Activated CD4-positive, alpha-beta T cell treated with anti-CD3 and anti-CD28 coated beads for 36 hours (primary cell): ENCODE measurements at regions not wholly inside any gene's neighbourhood (a gene's known extent, or its start where the extent isn't known, plus 50 kb on each side); places are given as distances from the start of the nearest gene placed in this dataset.
"Not testable (repeated sequence)": the region's sequence is repeated elsewhere in the genome, so short reads cannot be mapped to it uniquely, and the experiment has no call there.

ENCODE experiments used
- ATAC-seq: fragments of 200-7000 bp; cut with Tn5 transposase; one replicate; pipeline ENCODE4 v1.10.0; 2021; ENCODE audit warnings: mild to moderate bottlenecking, moderate library complexity
- CTCF ChIA-PET: fragments of 350-600 bp; sonication (Branson Sonifier 250); formaldehyde crosslinking; loops from one replicate; lab custom pipeline; 2021; ENCODE audit warnings: antibody characterized with exemption; lab: Charles Lee
- POLR2A ChIA-PET: fragments of 350-600 bp; sonication (Branson Sonifier 250); formaldehyde crosslinking; loops from one replicate; lab custom pipeline; 2021; ENCODE audit warnings: antibody characterized with exemption, inconsistent platforms; lab: Charles Lee
- DNase-seq: peaks from one replicate; pipeline ENCODE4 v3.0.0-alpha.2; 2020
- H3K27ac Mint-ChIP-seq: one replicate; pipeline ENCODE4 v1.8.0; 2021; ENCODE audit warnings: mixed read lengths
- H3K27me3 Mint-ChIP-seq: one replicate; pipeline ENCODE4 v1.8.0; 2021; ENCODE audit warnings: mixed read lengths
- H3K36me3 Mint-ChIP-seq: one replicate; pipeline ENCODE4 v1.8.0; 2021; ENCODE audit warnings: low read depth, mixed read lengths
- H3K4me1 Mint-ChIP-seq: one replicate; pipeline ENCODE4 v1.8.0; 2021; ENCODE audit warnings: mixed read lengths
- H3K4me3 Mint-ChIP-seq: one replicate; pipeline ENCODE4 v1.8.0; 2021; ENCODE audit warnings: mild to moderate bottlenecking, moderate library complexity, mixed read lengths
- H3K9me3 Mint-ChIP-seq: one replicate; pipeline ENCODE4 v1.8.0; 2021; ENCODE audit warnings: low read depth, mixed read lengths
- intact Hi-C, 2 experiments: fragments of 100-400 bp; cut with DNase I in 1 of 2; cut with micrococcal nuclease in 1 of 2; formaldehyde crosslinking; loops; one replicate each; pipeline versions ENCODE4 v1.14.2 to v1.15.1; 2022 to 2024; cut with DNase I, micrococcal nuclease

DNA sequence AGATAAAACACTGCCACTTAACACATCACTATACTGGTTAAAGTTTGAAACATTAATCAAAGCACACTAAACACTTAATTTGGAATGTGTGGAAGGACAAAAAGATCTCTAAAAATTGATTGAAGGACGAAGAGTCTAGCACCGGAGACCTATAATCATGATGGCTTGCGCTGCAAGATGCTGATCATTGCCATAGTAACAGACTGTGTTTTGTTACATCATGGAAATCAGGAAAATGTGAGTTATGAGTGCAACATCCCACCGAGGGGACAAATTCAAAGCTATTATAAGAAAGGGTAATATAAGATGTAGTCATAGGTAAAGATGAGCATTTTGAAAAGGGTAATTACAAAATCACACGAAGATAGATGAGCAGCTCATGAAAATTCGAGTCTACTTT is 278.8 kb upstream of the CTNND2 start:
- Mint-ChIP-seq H3K4me1 (no peaks in the 10 kb centered on the region), H3K27ac (no peak overlapping the region), H3K4me3 (no peak overlapping the region), H3K27me3 (no peaks in the 10 kb centered on the region), H3K9me3 (peaks cover 9% of the 10 kb centered on the region), H3K36me3 (no peaks in the 10 kb centered on the region)
- DNase-seq (no peak), ATAC-seq (no peak)
- ChIA-PET CTCF (no interaction called here), POLR2A (no interaction called here)
- intact Hi-C loops = no loop called here

DNA sequence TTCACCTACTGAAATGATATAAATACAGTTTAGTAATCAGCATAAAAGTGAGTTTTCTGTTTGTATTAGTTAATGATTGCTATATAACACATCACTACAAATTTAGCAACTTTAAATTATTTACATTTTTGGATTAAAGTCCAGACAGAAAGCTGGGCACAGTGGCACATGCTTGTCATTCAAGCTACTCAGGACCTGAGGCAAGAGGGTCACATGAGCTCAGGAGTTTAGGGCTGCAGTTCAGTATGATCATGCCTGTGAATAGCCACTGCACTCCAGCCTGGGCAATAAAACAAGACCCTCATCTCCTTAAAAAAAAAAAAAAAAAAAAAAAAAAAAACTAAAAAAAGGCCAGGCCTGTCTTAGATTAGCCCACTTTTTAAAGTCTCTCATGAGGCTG is 273.6 kb upstream of the CTNND2 start:
- no peak overlapping the region for H3K27ac Mint-ChIP-seq
- no peaks in the 10 kb centered on the region for H3K4me1 Mint-ChIP-seq
- intact Hi-C loops = no loop called here
- no peaks in the 10 kb centered on the region for H3K9me3 Mint-ChIP-seq
- DNase-seq (no peak), ATAC-seq (no peak)
- ChIA-PET POLR2A (no interaction called here), CTCF (no interaction called here)
- no peaks in the 10 kb centered on the region for H3K36me3 Mint-ChIP-seq
- no peaks in the 10 kb centered on the region for H3K27me3 Mint-ChIP-seq
- no peak overlapping the region for H3K4me3 Mint-ChIP-seq

DNA sequence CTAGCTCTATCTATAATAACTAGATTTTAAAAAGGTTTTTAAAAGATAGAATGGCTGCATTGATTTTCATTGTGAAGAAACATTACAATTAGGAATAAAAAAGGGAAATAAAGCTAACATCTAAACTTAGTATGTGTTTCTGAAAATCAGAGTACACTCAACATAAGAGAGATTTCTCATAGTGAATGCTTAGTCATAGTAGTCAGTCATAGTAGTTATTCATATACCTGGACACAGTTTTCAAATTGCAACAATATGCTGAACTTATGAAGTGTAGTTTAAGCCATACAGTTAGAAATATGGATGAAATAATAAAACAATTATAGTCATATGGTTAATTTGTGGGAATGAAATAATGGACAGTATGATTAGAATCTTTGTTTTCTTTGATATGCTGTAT is 273.0 kb upstream of the CTNND2 start:
- Mint-ChIP-seq H3K4me1 (no peaks in the 10 kb centered on the region), H3K36me3 (no peaks in the 10 kb centered on the region), H3K4me3 (no peak overlapping the region), H3K9me3 (no peaks in the 10 kb centered on the region), H3K27ac (no peak overlapping the region), H3K27me3 (no peaks in the 10 kb centered on the region)
- POLR2A ChIA-PET = no interaction called here
- intact Hi-C loops = no loop called here
- ATAC-seq (no peak), DNase-seq (no peak)
- CTCF ChIA-PET = interaction anchor here (0.7 kb wide), 1 partner anchor 71 kb away, joined by 3 read pairs; no protein-coding TSS in a partner anchor

DNA sequence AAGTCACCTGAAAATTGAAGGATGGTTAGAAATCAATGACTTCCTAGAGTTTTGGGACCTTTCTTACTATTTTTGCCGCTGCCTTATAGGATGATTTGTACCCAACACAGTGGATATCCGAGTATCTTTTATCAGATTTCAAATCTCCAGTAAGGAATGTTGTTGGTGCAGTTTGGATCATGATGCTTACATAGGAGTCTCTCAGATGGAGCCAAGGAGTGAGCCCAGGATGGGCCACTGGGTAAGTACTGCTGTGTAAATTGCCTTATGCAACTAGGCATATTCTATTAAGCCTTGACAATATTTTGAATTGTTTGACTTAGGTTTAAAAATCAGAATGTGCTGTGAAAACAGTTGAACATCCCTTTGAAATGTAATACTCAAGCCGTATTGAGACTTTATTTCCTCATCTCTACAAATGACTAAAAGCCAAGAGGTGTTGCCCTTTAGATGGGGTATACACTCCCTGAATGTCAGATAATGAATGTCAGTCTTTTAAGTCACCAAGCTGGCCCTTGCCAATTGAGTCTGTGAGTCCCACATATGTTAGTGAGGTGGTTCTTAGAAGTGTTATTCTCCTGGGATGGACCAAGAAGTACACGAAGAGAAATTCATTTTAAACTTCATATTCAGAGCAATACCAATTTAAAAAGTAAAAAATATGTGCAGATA is 271.8 kb upstream of the CTNND2 start:
- Mint-ChIP-seq H3K9me3 (no peaks in the 10 kb centered on the region), H3K4me1 (no peaks in the 10 kb centered on the region), H3K4me3 (no peak overlapping the region), H3K27ac (no peak overlapping the region), H3K27me3 (no peaks in the 10 kb centered on the region), H3K36me3 (no peaks in the 10 kb centered on the region)
- no peak for DNase-seq
- ATAC-seq = no peak
- intact Hi-C loops = no loop called here
- CTCF ChIA-PET = no interaction called here
- POLR2A ChIA-PET = no interaction called here

DNA sequence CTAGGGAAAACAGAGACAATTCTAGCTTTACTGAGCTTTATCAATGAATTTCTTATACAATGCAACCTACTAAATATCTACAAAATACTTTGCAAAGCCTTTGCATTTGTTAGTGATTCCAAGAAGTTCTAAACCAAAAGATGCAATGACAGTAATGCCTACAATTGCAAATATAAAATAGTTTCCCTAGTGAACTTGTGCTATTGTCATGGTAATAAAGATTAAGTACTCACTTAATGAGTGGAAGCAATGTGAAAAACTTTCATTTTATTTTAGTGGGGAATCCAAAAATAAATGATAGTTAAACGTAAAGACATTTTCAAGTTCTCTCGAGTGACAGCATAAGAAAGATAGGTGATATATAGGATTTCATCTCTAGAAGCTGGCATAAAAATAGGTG is 270.5 kb upstream of the CTNND2 start:
- no peak for ATAC-seq
- no peak for DNase-seq
- Mint-ChIP-seq H3K9me3 (no peaks in the 10 kb centered on the region), H3K4me3 (no peak overlapping the region), H3K27ac (no peak overlapping the region), H3K27me3 (no peaks in the 10 kb centered on the region), H3K4me1 (no peaks in the 10 kb centered on the region), H3K36me3 (no peaks in the 10 kb centered on the region)
- POLR2A ChIA-PET = no interaction called here
- intact Hi-C loops = no loop called here
- CTCF ChIA-PET = no interaction called here

DNA sequence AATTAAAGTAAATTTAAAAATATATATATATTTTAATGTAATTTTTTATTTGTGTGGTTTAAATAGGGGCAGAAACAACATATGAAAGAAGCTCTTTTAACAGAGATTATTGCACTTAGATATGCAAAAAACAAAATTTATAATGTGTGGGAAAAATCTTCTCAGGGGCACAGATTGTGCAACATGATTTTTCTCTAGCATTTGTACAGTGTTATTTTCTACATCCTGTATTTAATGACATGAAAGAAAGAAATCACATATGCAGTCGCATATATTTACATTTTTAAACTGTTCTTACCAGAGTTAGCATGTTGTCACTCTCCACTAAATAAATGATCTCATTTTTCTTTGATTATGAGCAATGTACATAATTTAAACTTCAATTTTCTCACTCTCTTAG is 265.3 kb upstream of the CTNND2 start:
- ChIA-PET CTCF (no interaction called here), POLR2A (no interaction called here)
- ATAC-seq (no peak), DNase-seq (no peak)
- Mint-ChIP-seq H3K27ac (no peak overlapping the region), H3K4me1 (no peaks in the 10 kb centered on the region), H3K9me3 (peaks cover 11% of the 10 kb centered on the region), H3K27me3 (no peaks in the 10 kb centered on the region), H3K36me3 (no peaks in the 10 kb centered on the region), H3K4me3 (no peak overlapping the region)
- intact Hi-C loops = no loop called here

DNA sequence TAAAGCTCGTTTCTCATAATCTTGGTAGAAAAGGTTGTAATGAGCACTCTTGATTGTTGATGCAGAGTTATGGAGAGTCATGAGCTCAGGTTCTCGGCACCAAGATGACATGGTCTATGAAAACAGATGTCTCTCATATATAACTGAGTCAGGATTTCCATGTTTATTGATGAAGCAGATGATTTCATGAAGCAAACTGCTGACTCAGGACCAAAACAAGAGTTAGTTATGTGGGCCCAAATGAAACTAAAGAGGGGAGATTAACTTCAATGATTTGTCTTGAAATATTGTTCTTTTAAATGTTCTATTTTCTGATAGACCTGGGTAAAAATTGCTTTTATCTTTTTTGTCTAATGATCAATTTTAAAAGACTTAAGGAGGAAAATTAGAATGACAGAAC is 258.6 kb upstream of the CTNND2 start:
- Mint-ChIP-seq H3K36me3 (no peaks in the 10 kb centered on the region), H3K4me1 (no peaks in the 10 kb centered on the region), H3K27me3 (no peaks in the 10 kb centered on the region), H3K9me3 (peaks cover 17% of the 10 kb centered on the region), H3K4me3 (no peak overlapping the region), H3K27ac (no peak overlapping the region)
- ATAC-seq (no peak), DNase-seq (no peak)
- CTCF ChIA-PET = interaction anchor here (0.5 kb wide), 1 partner anchor 948 kb away, joined by 3 read pairs; no protein-coding TSS in a partner anchor
- intact Hi-C loops = no loop called here
- POLR2A ChIA-PET = no interaction called here

DNA sequence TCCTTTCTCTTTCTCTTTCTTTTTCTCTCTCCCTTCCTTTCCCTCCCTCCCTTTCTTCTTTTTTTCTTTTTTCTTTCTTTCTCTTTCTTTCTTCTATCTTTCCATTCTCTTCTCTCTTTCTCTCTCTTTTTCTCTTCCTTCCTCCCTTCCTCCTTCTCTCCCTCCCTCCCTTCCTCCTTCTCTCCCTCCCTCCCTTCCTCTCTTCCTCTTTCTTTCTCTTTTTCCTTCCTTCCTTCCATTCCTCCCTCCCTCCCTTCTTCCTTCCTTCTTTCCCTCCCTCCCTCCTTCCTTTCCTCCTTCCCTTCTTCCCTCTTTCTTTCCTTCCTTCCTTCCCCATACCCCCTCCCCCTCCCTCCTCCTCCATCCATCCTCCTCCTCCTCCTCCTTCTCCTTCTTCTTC is 243.3 kb upstream of the CTNND2 start:
- CTCF ChIA-PET = no interaction called here
- H3K27me3 Mint-ChIP-seq = no peaks in the 10 kb centered on the region

DNA sequence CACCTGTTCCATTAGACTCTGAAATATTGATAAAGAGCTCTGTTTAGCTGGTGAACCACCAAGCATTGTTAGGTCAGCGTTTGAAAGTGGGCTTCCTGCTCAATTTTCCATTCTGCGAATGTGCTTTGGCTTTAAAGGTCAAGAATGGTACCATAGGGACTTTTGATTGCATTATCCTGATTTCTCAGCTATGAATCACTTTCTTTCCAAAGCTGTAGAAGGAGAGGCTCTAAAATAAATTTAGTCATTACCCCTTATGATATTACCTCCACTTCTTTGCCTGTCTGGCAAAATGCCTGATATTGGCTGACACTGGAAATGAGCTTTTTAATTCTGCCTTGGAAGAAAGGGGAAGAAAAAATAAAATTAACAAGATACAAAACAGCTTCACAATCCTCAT is 237.2 kb upstream of the CTNND2 start:
- Mint-ChIP-seq H3K4me1 (no peaks in the 10 kb centered on the region), H3K9me3 (peaks cover 13% of the 10 kb centered on the region), H3K27me3 (no peaks in the 10 kb centered on the region), H3K27ac (no peak overlapping the region), H3K36me3 (no peaks in the 10 kb centered on the region), H3K4me3 (no peak overlapping the region)
- ATAC-seq (no peak), DNase-seq (no peak)
- ChIA-PET CTCF (no interaction called here), POLR2A (no interaction called here)
- intact Hi-C loops = no loop called here

More for the DNA sequence above, 243.3 kb upstream of the CTNND2 start:
- H3K4me1 Mint-ChIP-seq = no peaks in the 10 kb centered on the region
- intact Hi-C loops = no loop called here
- H3K36me3 Mint-ChIP-seq = no peaks in the 10 kb centered on the region
- H3K27ac Mint-ChIP-seq = no peak overlapping the region
- ATAC-seq (no peak), DNase-seq (no peak)
- H3K4me3 Mint-ChIP-seq = no peak overlapping the region
- peaks cover 10% of the 10 kb centered on the region for H3K9me3 Mint-ChIP-seq
- POLR2A ChIA-PET = no interaction called here

DNA sequence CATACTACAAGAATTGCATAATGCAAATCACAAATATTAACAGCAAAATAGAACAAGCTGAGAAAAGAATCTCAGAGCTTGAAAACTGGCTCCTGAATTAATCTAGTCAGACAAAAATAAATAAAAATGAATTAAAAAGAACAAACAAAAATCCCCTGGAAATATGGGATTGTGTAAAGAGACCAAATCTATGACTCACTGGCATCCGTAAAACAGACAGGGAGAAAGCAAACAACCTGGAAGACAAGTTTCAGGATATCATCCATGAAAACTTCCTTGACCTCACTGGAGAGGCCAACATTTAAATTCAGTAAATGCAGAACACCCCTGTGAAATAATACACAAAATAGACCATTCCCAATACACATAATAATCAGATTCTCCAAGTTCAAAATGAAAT is 229.3 kb upstream of the CTNND2 start:
- Mint-ChIP-seq H3K36me3 (no peaks in the 10 kb centered on the region), H3K4me1 (no peaks in the 10 kb centered on the region), H3K9me3 (peaks cover 35% of the 10 kb centered on the region), H3K27ac (no peak overlapping the region), H3K4me3 (no peak overlapping the region), H3K27me3 (no peaks in the 10 kb centered on the region)
- ChIA-PET POLR2A (no interaction called here), CTCF (no interaction called here)
- intact Hi-C loops = no loop called here
- no peak for ATAC-seq
- DNase-seq = no peak

DNA sequence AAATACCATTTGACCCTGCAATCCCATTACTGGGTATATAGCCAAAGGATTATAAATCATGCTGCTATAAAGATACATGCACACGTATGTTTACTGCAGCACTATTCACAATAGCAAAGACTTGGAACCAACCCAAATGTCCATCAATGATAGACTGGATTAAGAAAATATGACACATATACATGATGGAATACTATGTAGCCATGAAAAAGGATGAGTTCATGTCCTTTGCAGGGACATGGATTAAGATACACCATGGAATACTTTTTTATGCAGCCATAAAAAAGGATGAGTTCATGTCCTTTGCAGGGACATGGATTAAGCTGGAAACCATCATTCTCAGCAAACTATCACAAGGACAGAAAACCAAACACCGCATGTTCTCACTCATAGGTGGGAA is 226.8 kb upstream of the CTNND2 start:
- H3K27me3 Mint-ChIP-seq, intact Hi-C loops, DNase-seq, H3K27ac Mint-ChIP-seq, CTCF ChIA-PET, H3K36me3 Mint-ChIP-seq, H3K4me1 Mint-ChIP-seq, POLR2A ChIA-PET, H3K4me3 Mint-ChIP-seq, ATAC-seq: not testable (repeated sequence)
- peaks cover 27% of the 10 kb centered on the region for H3K9me3 Mint-ChIP-seq

DNA sequence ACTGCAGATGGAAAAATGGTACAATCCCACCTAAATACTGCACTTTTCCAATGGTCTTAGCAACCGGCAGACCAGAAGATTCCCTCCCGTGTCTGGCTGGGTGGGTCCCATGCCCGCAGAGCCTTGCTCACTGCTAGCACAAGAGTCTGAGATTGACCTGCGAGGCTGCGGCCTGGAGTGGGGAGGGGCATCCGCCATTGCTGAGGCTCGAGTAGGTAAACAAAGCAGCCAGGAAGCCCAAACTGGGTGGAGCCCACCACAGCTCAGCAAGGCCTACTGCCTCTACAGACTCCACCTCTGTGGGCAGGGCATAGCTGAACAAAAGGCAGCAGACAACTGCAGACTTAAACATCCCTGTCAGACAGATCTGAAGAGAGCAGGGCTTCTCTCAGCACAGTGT is 221.6 kb upstream of the CTNND2 start:
- CTCF ChIA-PET = no interaction called here
- H3K27ac Mint-ChIP-seq = no peak overlapping the region
- peaks cover 3% of the 10 kb centered on the region for H3K9me3 Mint-ChIP-seq
- POLR2A ChIA-PET = no interaction called here
- no peaks in the 10 kb centered on the region for H3K27me3 Mint-ChIP-seq
- DNase-seq = no peak
- intact Hi-C loops = no loop called here
- H3K4me3 Mint-ChIP-seq = no peak overlapping the region
- no peaks in the 10 kb centered on the region for H3K4me1 Mint-ChIP-seq
- ATAC-seq = no peak
- no peaks in the 10 kb centered on the region for H3K36me3 Mint-ChIP-seq

DNA sequence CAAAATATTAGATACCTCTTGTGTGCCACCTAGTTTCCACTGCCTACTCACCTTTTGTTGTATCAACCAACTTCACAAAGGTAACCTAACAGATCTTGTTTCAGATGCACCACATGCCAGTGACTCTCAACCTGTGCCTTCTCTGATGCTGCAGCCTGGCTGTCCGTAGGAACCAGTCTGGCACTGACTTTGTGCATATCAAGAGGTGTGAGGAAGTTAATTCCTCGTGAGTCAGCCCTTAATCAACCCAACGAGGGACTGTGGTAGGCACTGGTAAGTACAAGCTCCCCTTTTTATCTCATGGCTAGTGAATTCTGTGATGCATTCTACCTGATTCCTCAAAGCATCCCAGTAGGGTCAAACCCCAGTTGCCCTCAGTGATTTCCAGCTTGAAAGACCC is 215.4 kb upstream of the CTNND2 start:
- no peaks in the 10 kb centered on the region for H3K4me1 Mint-ChIP-seq
- ChIA-PET POLR2A (no interaction called here), CTCF (no interaction called here)
- DNase-seq (no peak), ATAC-seq (no peak)
- H3K4me3 Mint-ChIP-seq = no peak overlapping the region
- peaks cover 3% of the 10 kb centered on the region for H3K9me3 Mint-ChIP-seq
- no peaks in the 10 kb centered on the region for H3K36me3 Mint-ChIP-seq
- no peaks in the 10 kb centered on the region for H3K27me3 Mint-ChIP-seq
- H3K27ac Mint-ChIP-seq = no peak overlapping the region
- intact Hi-C loops = no loop called here
